Suprapubic skin (tissue), 4 donors: ENCODE measurements at regions not wholly inside any gene's neighbourhood (a gene's known extent, or its start where the extent isn't known, plus 50 kb on each side); places are given as distances from the start of the nearest gene placed in this dataset.

ENCODE experiments used
- DNase-seq, 2 donors: peaks; one replicate each; pipeline ENCODE4 v3.0.0-alpha.2; 2019; ENCODE audit warnings: low spot score in 2 of 2
- H3K27ac ChIP-seq: fragments of 200-600 bp; sonication (generic); one replicate; pipeline ENCODE4 v1.5.1; 2019
- H3K27me3 ChIP-seq: fragments of 200-600 bp; sonication (generic); one replicate; pipeline ENCODE4 v1.5.1; 2019
- H3K36me3 ChIP-seq: fragments of 200-600 bp; sonication (generic); one replicate; pipeline ENCODE4 v1.5.1; 2019
- H3K4me1 ChIP-seq: fragments of 200-600 bp; sonication (generic); one replicate; pipeline ENCODE4 v1.5.1; 2019
- H3K4me3 ChIP-seq: fragments of 200-600 bp; sonication (generic); one replicate; pipeline ENCODE4 v1.5.1; 2019; ENCODE audit warnings: mild to moderate bottlenecking
- H3K9me3 ChIP-seq: fragments of 200-600 bp; sonication (generic); one replicate; pipeline ENCODE4 v1.5.1; 2019
- EP300 ChIP-seq: sonication (generic); formaldehyde crosslinking; IDR thresholded peaks from one replicate; pipeline ENCODE4 v1.6.1; 2017; ENCODE audit warnings: antibody characterized with exemption
- POLR2A ChIP-seq, 2 donors: fragments of 450-650 bp; IDR thresholded peaks; one replicate each; pipeline ENCODE4 v1.6.1; 2017; ENCODE audit warnings: antibody characterized with exemption in 2 of 2, mild to moderate bottlenecking in 2 of 2, moderate library complexity in 2 of 2
- POLR2AphosphoS5 ChIP-seq, 3 donors: sonication (generic); formaldehyde crosslinking; IDR thresholded peaks; one replicate each; pipeline ENCODE4 v1.6.1; 2017; ENCODE audit warnings: antibody characterized with exemption in 3 of 3
- WGBS: methylation state at CpG from one replicate; pipeline ENCODE4 v1.1.5; 2018; 5-methylcytosine and 5-hydroxymethylcytosine counted together
- TF ChIP-seq, protein P1 (sequence below), 2 donors: fragments of 200-600 bp in 1 of 2; fragments of 450-650 bp in 1 of 2; sonication (generic) in 1 of 2; IDR thresholded peaks; one replicate each; pipeline ENCODE4 v1.5.1; 2016 to 2019; ENCODE audit warnings: antibody characterized with exemption in 2 of 2, mild to moderate bottlenecking in 1 of 2, moderate library complexity in 1 of 2

DNA sequence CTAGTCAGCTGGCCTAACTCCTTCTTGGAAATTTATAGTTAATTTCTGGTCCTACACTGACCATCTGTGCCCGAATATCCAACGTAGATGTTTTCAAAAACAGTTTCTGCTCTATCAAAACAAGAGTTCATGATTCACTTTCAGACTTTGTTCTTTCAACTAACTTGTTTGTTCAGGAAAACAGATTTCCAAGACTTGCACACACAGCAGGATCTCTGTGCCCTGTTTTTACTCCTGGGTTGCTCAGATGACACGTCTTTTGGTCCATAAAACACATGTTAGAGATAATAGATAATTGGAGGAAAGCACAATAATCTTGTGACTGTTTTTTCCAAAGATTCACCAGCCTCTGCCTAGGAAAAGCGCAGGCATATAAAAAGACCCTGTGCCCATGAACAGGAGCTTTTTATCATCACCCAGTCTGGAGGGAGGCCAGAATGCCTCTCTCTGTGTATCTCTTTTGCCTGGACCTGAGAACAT lies 218.0 kb downstream of the IRS2 start:
- no peaks in the 10 kb centered on the region for H3K36me3 ChIP-seq
- no peaks in the 10 kb centered on the region for H3K4me1 ChIP-seq
- 60% methylated on average over 4 of the region's 4 CpGs for WGBS
- no peak overlapping the region for H3K4me3 ChIP-seq
- TF ChIP-seq POLR2AphosphoS5 (IDR thresholded peaks at IDR 0.05) (no peak), POLR2A (IDR thresholded peaks at IDR 0.05) (no peak), EP300 (no peak)
- TF ChIP-seq, protein P1, sequence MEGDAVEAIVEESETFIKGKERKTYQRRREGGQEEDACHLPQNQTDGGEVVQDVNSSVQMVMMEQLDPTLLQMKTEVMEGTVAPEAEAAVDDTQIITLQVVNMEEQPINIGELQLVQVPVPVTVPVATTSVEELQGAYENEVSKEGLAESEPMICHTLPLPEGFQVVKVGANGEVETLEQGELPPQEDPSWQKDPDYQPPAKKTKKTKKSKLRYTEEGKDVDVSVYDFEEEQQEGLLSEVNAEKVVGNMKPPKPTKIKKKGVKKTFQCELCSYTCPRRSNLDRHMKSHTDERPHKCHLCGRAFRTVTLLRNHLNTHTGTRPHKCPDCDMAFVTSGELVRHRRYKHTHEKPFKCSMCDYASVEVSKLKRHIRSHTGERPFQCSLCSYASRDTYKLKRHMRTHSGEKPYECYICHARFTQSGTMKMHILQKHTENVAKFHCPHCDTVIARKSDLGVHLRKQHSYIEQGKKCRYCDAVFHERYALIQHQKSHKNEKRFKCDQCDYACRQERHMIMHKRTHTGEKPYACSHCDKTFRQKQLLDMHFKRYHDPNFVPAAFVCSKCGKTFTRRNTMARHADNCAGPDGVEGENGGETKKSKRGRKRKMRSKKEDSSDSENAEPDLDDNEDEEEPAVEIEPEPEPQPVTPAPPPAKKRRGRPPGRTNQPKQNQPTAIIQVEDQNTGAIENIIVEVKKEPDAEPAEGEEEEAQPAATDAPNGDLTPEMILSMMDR (IDR thresholded peaks at IDR 0.05) = no peak
- H3K27ac ChIP-seq = no peak overlapping the region
- DNase-seq = no peak
- H3K27me3 ChIP-seq = no peaks in the 10 kb centered on the region
- H3K9me3 ChIP-seq = no peaks in the 10 kb centered on the region

GRCh38 chr13:109567315-109567714 lies 219.1 kb downstream of the IRS2 start:
- Histone ChIP-seq H3K9me3 (no peaks in the 10 kb centered on the region), H3K4me1 (no peaks in the 10 kb centered on the region), H3K36me3 (no peaks in the 10 kb centered on the region), H3K4me3 (no peak overlapping the region), H3K27ac (no peak overlapping the region), H3K27me3 (no peaks in the 10 kb centered on the region)
- DNase-seq = no peak
- WGBS = 69% methylated on average over 2 of the region's 2 CpGs
- TF ChIP-seq POLR2A (IDR thresholded peaks at IDR 0.05) (no peak), POLR2AphosphoS5 (IDR thresholded peaks at IDR 0.05) (no peak), EP300 (no peak)
- TF ChIP-seq, protein P1 (IDR thresholded peaks at IDR 0.05) = no peak

- TF ChIP-seq POLR2AphosphoS5 (IDR thresholded peaks at IDR 0.05) (no peak), POLR2A (IDR thresholded peaks at IDR 0.05) (no peak), EP300 (no peak)
- TF ChIP-seq, protein P1 (IDR thresholded peaks at IDR 0.05) = no peak
- no peaks in the 10 kb centered on the region for H3K36me3 ChIP-seq
- no peaks in the 10 kb centered on the region for H3K9me3 ChIP-seq
- H3K27me3 ChIP-seq = no peaks in the 10 kb centered on the region
- no peak overlapping the region for H3K27ac ChIP-seq
- H3K4me1 ChIP-seq = no peaks in the 10 kb centered on the region
- H3K4me3 ChIP-seq = no peak overlapping the region
- 87% methylated on average over 7 of the region's 7 CpGs for WGBS
- no peak for DNase-seq
Observed at GRCh38 chr13:109565877-109566276, 220.5 kb downstream of the IRS2 start.

- Histone ChIP-seq H3K4me3 (no peak overlapping the region), H3K4me1 (no peaks in the 10 kb centered on the region), H3K9me3 (no peaks in the 10 kb centered on the region), H3K27ac (no peak overlapping the region), H3K36me3 (no peaks in the 10 kb centered on the region), H3K27me3 (no peaks in the 10 kb centered on the region)
- WGBS = 73% methylated on average over 3 of the region's 3 CpGs
- DNase-seq = no peak
- TF ChIP-seq EP300 (no peak), POLR2AphosphoS5 (IDR thresholded peaks at IDR 0.05) (no peak), POLR2A (IDR thresholded peaks at IDR 0.05) (no peak)
- TF ChIP-seq, protein P1 (IDR thresholded peaks at IDR 0.05) = no peak
Observed at GRCh38 chr13:109548374-109548773, 238.0 kb downstream of the IRS2 start.

GRCh38 chr13:109547942-109548341 lies 238.4 kb downstream of the IRS2 start:
- TF ChIP-seq EP300 = no peak
- TF ChIP-seq, protein P1 (IDR thresholded peaks at IDR 0.05) = no peak
- TF ChIP-seq POLR2AphosphoS5 (IDR thresholded peaks at IDR 0.05) = no peak
- no peak for TF ChIP-seq POLR2A (IDR thresholded peaks at IDR 0.05)
- no peaks in the 10 kb centered on the region for H3K36me3 ChIP-seq
- DNase-seq = no peak
- no peaks in the 10 kb centered on the region for H3K9me3 ChIP-seq
- H3K4me1 ChIP-seq = no peaks in the 10 kb centered on the region
- no peak overlapping the region for H3K27ac ChIP-seq
- no peak overlapping the region for H3K4me3 ChIP-seq
- 79% methylated on average over 5 of the region's 5 CpGs for WGBS
- no peaks in the 10 kb centered on the region for H3K27me3 ChIP-seq
